NCI-H2227 (cell line): ENCODE measurements at regions not wholly inside any gene's neighbourhood (a gene's known extent, or its start where the extent isn't known, plus 50 kb on each side); places are given as distances from the start of the nearest gene placed in this dataset.

Experiments
- DNase-seq: peaks from one replicate; lab custom pipeline; 2025; ENCODE audit not compliant: unreplicated experiment; lab: John Stamatoyannopoulos, UW

DNA sequence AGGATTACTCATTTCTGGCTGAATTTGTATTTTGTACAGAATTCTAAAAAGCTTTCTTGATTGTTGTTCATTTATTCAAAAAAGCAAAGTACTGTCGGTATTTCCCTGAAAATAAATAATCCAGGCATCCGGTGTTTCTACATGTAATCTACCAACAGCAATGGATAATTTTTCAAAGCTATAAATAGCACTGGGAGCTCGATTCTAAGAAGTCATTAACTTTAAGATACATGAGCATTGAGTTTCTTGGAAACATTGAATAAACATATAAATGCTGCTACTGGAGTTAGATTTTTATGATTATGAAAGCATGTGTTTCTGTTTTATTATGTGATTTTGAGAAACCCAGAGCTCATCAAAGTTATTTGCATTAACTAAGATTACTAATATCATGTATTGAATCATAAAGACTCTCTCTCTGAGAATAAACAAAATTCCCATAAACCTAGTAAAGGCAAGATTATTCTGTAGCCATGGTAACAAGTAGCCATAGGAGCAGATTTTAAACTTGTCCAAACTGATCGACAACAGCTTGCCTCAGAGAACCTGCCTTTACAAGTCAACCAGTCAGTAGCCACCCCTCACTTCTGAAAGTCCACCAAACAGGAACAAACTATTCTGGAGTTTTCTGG is 197.0 kb downstream of the DRD1 start:
- DNase-seq, result no peak

DNA sequence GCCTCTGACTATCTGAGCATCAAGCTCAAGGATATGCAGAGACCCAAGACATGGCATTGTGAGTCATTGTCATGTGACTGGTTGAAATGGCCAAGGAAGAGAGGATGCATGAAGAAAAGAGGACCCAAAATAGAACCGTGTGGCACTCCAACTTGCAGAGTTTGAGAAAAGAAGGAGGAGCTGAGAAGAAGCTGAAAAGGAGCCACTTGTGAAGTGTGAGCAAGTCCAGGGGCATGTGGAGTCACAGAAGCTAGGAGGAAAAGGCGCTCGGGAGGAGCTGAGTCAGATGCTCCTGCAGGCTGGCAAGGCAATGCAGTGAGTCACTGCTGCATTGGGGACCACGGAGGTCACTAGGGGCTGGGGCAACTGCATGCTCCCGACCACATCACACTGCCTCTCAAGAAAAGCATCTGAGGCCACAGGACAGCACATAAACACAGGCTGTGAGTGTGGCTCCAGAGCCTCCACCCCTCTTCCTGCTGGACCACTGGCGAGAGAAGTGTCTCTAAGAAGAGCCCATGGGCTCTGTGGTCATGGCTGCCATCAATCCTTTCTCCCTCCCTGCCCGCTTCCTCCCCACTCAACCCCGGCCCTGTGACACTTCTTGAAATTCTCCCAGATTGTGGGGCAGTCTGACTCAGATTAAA is 197.6 kb downstream of the DRD1 start:
- DNase-seq, result no peak

DNA sequence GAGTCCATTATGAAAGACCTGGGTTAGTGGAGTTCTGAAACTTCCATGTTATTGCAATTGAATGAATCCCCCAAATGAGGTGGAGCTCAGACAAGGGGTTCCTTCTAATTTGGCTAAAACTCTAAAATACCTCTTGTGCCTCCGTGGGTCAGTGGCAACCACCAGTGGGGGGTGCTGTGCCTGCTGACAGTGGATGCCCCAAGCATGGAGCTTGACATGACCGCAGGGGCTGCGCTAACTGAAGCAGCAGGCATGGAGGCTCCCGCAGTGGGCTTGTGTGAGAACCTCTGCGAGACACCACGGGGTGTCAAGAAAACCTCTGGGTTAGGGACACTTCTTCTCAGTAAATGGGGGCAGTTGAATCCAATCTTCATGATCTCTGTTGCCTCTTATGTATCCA is 200.5 kb downstream of the DRD1 start:
- no peak for DNase-seq

DNA sequence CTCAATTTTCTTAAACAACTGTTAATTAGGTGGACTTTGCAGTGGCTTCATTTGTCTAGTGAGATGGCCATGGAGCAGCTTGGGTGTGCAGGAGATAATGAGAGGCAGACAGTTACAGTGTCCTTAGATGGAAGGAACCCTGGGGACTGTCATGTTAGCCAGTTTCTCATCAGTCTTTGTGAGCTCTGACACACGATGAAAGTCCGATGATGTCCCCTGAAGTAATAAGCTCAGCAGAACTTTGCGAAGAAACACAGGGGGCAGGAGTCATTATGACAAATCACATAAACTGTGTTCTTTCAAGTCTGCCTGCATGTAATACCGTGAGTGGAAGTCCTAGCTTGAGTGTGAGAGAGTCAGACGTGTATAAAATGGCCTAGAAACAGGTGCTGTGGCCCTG is 201.8 kb downstream of the DRD1 start:
- DNase-seq, result no peak

DNA sequence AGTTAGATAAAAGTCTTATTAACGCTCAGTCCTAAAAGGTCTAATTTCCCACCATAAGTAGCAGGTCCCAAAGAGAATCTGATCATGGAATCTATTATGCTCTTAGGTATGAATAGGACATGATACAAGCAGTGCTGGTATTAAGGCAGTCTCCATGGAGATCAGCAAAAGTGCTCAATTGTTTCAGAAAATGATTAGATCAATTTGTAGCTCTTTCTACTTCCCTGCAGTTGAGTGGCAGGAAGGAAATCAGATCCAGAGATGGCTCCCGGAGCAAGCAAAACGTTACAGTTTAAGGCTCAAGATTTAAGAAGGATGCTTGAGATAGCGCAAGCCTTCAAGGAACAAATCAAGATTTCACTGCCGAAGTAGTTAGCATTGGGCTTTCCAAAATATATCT is 205.7 kb downstream of the DRD1 start:
- DNase-seq, result no peak

DNA sequence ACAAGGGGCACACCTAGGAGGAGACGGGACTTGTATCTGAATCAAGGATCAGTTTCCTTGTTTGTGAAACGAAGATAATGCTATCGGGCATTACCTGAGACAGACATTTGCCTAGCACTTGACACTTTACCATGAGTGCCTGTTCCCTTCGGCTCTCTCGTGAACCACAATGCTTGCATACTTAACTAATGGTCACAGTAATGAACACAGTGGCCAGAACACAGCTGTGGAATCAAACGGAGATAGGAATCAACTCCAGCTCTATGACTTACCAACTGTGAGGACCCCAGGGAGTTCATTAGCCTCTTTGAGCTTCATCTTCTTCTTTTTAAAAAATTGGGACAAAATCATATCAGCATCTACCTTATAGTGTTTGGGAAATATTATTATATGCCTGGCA is 207.8 kb downstream of the DRD1 start:
- DNase-seq, result no peak

DNA sequence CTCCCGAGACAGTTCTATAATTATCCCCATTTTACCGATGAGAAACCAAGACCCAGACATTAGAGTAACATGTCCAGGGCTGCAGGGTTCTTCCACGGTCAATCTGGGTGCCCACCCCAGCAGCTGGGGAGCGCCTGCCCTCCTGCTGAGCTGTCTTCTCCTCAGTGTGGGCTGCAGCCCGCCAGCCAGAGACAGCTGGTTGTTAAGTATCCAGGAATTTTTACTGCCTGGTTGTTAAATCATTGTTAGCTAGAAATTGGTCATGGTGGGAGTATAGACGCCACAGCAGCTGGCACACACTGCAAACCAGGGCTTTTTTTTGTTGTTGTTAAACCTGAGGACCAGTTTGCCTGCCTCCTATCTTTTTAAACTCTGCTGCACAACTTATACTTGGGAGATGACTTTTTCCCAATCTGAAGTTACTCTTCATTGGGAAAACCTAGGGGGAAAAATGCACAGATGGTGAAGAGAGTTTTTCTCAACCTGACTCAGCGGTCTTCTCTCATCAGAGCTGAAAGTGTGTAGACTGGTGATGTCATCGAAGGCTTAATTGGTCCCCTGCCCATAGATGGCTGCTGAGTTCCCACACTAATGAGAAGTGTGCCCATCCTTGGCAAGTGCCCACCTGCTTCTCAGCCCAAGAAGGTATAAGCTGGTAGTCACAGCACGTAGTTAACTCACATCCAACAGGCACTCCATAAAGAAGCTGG is 208.6 kb downstream of the DRD1 start:
- DNase-seq, result no peak

DNA sequence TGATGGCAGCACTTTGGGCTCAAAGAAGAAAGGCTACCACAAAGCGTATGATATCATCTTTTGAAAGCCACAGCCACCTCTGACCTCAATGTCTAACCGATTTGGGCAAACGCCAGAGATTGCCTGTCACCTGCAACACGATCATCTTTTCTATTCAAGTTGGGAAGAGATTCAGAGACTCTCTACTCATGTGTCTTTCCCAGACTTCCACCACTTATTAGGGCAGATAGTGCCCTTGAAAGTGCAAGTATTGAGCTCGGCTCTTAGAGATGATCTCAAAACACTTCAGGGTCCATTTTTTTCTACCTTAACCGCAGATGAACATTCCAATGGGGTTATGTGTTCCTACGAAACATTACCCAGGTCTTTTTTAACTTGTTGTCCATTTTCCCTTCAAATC is 213.7 kb downstream of the DRD1 start:
- DNase-seq, result no peak

DNA sequence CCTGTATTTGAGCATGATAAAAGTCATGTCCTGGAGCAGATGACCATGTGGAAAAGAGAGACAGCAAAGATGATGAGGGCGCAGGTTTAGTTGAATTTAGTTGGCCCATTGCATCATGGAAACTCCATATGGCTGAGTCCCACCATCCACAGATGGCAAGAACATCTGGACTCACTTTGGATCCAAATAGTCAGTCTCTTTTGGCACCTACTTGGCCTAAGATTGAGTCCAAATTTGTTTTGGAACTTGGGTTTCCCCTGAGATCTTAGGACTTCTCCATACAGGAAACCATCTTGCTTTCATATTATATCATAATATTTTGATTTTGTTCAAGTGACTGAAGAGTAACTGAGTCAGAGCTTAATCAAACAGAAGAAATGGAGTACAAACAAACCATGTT is 217.5 kb downstream of the DRD1 start:
- no peak for DNase-seq

DNA sequence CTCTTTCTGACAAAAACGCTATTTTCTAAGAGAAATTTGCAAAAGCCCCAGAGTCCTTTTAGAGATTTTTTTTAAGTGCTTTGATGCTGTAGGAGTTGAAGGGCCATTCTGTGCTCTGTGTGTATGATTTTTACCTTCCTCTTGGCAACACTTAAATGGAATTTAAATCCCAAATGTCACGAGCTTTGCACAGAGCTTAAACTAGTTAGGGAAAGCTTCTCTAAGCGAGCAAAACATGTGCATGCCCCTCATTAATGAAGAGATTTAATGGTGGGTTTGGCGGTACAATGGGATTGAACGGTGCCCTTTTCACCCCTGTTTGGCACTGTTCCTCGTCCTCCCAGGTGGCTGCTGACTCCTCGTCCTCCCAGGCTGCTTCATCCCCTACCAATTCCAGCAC is 220.7 kb downstream of the DRD1 start:
- DNase-seq, result no peak

DNA sequence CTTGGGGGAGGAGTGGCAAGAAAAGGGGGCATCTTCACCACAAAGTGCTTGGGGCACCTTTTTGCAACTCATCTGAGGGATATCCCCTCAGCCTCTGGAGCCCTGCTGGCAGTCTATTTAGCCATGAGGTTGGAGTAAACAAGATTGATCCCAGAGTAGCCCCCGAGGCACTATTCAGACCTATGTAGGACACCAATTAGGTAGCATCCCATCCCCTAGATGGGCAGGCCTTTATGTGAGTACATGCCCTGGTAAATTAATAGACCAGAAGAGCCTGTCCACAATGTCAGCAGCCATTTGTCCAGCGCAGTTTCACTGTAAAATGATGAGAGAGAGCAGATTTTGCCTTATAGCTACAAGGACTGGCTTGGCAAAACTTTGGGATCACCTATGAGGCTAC is 221.4 kb downstream of the DRD1 start:
- DNase-seq, result no peak

DNA sequence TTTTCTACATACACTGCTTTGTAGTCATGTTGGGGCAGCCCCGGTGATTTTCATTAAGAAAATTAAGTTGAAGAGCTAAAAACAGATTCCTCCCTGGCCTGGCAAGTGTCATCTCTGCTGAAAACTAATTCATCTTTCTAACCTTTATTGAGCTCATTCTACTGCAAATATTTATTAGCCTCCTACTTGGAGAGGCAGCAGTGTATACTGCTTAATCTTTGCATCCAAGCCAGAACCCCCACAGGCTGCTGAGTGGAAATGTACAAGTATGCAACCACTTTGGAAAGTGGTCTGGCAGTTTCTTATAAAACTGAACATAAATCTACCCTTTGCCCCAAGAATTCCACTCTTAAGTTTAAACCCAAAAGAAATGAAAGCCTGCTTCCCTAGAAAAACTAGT is 223.4 kb downstream of the DRD1 start:
- no peak for DNase-seq

DNA sequence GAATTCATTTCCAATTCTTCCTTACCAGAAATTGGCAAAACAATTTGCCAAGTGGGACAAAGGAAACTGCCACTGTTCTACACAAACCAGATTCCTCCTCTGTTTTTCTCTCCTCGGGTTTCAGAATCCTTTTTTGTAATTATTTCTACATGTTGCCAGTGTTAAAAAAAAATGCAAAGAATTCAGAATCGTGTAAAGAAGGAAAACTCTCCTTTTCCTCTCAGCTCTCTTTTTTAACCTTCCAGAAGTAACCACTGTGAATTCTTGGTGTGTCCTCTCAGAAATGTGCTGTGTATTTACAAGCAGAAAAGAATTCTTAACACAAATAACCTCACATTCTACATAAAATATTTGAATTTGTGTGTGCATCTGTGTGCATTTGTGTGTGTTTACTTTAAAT is 224.6 kb downstream of the DRD1 start:
- DNase-seq, result no peak

DNA sequence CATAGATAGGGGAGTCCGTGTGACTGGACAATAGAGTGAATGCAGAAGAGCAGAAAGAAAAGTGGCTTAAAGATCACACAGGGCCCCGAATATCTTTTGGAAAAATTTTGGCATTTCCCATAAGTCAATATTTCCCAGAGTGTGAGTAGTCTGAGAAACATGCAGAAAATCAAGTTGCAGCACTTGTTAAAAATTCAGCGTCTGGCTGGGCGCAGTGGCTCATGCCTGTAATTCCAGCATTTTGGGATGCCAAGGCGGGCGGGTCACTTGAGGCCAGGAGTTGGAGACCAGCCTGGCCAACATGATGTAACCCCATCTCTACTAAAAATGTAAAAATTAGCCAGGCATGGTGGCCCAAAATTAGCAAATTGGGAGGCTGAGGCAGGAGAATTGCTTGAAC is 227.0 kb downstream of the DRD1 start:
- no peak for DNase-seq

DNA sequence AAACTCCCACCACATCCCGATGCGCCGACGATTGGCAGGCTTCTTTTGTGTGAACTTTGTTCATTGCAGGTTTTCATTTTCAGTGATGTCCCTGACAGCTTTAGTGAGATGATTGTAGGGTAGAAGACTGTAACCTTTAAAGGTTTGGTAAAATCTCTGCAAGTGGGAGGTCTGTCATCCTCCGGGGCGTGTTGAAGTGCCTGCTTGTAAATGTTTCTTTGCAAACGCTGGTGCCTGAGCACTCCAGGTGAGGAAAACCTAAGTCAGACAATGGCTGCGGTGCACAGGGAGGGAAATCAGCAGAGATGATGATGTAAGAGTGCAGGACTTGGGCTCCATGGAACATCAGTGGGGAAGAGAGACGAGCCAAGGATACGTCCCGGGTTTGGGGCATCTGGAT is 228.1 kb downstream of the DRD1 start:
- peak; percentile 7 for DNase-seq

DNA sequence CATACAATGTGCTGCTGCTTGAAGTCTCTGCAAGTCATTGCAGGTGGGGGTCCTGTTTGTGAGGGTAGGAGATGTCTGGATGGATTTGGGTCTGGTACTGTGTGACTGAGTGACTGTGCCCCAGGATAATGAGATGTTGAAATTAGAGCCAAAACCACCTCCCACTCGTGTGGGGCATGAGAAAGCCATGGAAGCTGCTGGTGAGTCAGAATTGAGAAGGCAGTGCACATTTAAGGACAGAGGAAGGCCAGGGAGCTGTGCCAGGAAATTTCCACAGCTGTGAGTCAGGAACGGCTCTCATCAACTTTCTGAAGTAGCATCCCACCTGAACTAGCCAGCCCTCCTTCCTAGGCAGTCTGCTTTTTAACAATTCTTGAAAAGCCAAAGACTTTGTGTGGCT is 229.8 kb downstream of the DRD1 start:
- DNase-seq, result no peak

DNA sequence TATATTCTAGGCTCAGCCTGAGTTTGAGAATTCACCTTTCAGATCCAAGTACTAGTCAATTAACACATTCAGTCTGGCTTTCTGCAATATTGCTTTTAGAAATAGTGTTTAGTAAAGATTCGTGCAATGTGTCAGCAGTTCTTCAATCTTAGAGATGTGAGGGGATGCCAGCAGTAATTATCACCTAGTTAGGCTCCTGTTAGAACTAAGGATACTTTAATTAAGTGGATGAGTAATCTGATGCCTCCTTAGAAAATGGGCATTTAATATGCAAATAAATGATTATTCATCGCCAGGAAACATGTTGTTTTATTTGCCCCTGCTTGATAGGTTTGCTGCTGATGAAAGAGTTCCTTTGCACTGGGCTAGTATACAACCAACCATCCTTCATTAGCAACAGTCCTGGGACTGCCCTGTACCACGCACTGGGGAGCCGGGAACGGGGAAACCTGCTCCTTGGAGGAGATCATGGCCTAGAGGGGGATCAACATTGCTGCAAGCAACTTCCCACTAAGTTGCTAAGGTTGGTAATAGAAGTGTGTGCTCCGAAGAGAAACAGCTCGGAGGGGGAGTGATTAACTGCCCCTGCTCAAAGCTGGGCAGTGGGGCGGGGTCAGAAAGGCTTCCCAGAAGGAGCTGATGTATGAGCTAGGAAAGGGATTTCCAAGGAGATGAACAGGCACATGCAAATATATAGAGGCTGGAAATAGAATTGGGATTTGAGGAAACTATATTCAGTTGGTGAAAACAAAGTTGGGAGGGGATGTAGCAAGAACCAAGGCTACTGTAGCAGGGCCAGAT is 231.8 kb downstream of the DRD1 start:
- DNase-seq, result no peak

DNA sequence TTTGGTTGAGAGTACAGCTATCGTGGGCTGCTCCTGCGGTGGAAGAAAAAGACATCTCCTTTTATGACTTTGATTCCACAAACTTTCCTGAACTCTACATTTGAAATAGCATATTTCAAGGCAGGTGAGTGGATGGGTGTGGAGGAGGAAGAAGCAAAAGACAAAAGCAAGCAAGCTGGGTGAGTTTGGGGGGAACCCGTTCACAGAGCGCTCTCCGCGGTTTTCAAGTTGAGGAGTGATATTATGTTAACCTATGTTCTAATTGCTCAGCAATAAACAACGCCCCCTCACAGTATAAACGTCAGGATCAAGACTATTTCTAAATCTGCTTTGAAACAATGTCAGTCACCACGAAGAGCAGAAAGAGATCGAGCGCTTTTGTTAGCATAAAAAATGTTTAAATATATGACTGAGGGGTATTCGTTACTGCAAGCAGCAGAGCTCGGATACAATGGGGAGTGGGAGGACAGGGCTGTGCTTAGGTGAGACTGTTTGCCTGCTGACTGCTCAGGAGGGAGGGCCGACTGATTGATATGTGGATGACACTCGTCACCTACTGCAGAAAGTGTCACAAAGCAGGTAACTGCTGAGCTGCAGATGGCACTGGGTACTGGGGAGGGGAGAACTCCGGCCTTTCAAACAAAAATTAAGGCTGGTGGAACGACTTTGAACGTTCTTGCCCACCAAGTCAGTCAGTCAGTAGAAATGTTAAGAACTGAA is 236.5 kb downstream of the DRD1 start:
- no peak for DNase-seq

DNA sequence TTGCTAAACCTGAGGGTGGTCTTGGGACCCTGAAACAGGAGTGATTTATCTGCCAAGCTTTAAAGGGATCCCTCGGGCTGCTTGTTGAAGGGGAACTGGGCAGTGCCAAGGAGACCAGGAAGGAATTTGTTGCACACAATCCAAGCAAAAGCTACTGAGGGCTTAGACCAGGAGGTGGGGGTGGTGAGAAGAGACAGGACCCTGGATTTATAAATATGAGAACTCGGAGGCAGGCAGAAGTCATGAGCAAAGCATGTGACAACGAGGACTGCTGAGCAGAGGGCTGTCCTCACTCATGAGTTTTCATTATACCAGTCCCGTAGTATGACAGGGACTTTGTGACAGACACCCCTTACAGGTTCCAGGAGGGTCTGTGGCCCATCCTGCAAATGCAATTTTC is 237.3 kb downstream of the DRD1 start:
- DNase-seq, result no peak

DNA sequence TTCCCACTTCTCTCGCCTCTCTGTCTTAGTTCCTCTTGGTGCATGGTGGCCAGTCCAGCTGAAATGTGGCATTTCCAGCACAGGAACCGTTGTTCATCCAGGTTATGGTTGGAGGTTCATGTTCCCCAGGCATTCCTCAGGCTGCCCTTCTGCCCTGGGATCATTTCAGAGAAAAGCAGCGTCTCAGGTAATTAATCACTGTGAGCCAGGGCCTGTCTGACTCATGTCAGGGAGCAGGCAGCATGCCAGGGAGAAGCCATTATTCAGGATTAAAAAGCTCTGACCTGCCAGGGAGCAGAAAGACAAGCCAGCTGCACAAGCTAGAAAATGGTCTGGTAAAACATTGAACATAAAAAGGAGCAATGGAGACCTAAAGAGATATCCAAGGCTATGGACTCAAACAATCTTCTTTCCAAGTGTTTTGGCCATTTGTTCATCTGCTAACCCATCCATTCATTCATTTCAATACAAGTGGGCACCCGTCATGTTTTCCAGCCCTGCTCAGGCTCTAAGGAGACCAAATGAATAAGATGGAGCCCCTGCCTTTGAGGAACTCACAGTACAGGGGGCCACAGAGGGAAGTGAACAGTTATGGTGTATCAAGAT is 241.4 kb downstream of the DRD1 start:
- no peak for DNase-seq

DNA sequence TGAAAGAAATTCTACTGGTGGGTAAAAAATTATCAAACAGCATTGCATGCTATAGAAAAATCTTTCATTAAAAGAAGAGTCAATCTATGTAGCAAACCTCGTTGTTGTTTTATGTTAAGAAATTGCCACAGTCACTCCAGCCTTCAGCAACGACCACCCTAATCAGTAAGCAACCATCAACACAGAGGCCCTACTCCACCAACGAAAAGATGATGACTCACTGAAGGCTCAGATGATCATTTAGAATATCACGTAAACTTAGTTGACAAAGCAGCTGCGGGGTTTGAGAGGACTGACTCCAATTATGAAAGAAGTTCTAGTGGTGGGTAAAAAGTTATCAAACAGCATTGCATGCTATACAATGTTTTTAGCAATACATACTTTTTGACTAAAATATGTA is 242.6 kb downstream of the DRD1 start:
- DNase-seq, result no peak
